Trophoblast cell (in vitro differentiated cells and primary cell): ENCODE measurements at regions not wholly inside any gene's neighbourhood (a gene's known extent, or its start where the extent isn't known, plus 50 kb on each side); places are given as distances from the start of the nearest gene placed in this dataset.

Experiments used
- DNase-seq, 2 donors: peaks; one replicate each; pipeline ENCODE4 v3.0.0-alpha.2; 2016
- H2AFZ ChIP-seq: 2 replicates; pipeline ENCODE4 v1.6.1; 2013; ENCODE audit warnings: low read length, moderate library complexity, mild to moderate bottlenecking; ENCODE audit not compliant: insufficient read depth, poor library complexity
- H2AK5ac ChIP-seq: 2 replicates; pipeline ENCODE4 v1.6.1; 2013; ENCODE audit warnings: mild to moderate bottlenecking, low read length
- H2BK120ac ChIP-seq: 2 replicates; pipeline ENCODE4 v1.6.1; 2013; ENCODE audit warnings: low read length, mild to moderate bottlenecking, moderate library complexity; ENCODE audit not compliant: insufficient read depth, poor library complexity
- H2BK12ac ChIP-seq: 2 replicates; pipeline ENCODE4 v1.6.1; 2013; ENCODE audit warnings: mild to moderate bottlenecking, low read length, moderate library complexity
- H2BK5ac ChIP-seq: 2 replicates; pipeline ENCODE4 v1.6.1; 2013; ENCODE audit warnings: low read length, low read depth, moderate library complexity, mild to moderate bottlenecking; ENCODE audit not compliant: poor library complexity
- H3K14ac ChIP-seq: 2 replicates; pipeline ENCODE4 v1.6.1; 2013; ENCODE audit warnings: mild to moderate bottlenecking, low read length
- H3K18ac ChIP-seq: 2 replicates; pipeline ENCODE4 v1.6.1; 2013; ENCODE audit warnings: mild to moderate bottlenecking, low read length
- H3K23ac ChIP-seq: 2 replicates; pipeline ENCODE4 v1.6.1; 2013; ENCODE audit warnings: low read length
- H3K27ac ChIP-seq: 2 replicates; pipeline ENCODE4 v1.5.1; 2013; ENCODE audit warnings: low read depth, mild to moderate bottlenecking, inconsistent platforms, low read length, moderate library complexity
- H3K27me3 ChIP-seq: 2 replicates; pipeline ENCODE4 v1.6.1; 2013; ENCODE audit warnings: inconsistent platforms, mild to moderate bottlenecking, low read length, moderate library complexity; ENCODE audit not compliant: insufficient read depth
- H3K36me3 ChIP-seq, 2 experiments: 1 replicate in 1 of 2; 2 replicates in 1 of 2; pipeline ENCODE4 v1.6.1; 2013; ENCODE audit warnings: low read length in 2 of 2, mild to moderate bottlenecking in 2 of 2, moderate library complexity in 1 of 2; ENCODE audit not compliant: insufficient read depth in 2 of 2, control insufficient read depth in 1 of 2
- H3K4ac ChIP-seq: 2 replicates; pipeline ENCODE4 v1.6.1; 2013; ENCODE audit warnings: low read depth, mild to moderate bottlenecking, low read length, moderate library complexity
- H3K4me1 ChIP-seq, 2 experiments: 1 replicate in 1 of 2; 2 replicates in 1 of 2; pipeline ENCODE4 v1.6.1; 2013; ENCODE audit warnings: low read length in 2 of 2, mild to moderate bottlenecking in 2 of 2, moderate library complexity in 1 of 2; ENCODE audit not compliant: insufficient read depth in 2 of 2, control insufficient read depth in 1 of 2
- H3K4me2 ChIP-seq: 2 replicates; pipeline ENCODE4 v1.6.1; 2013; ENCODE audit warnings: inconsistent platforms, mild to moderate bottlenecking, low read length, moderate library complexity
- H3K4me3 ChIP-seq: 2 replicates; pipeline ENCODE4 v1.5.1; 2013; ENCODE audit warnings: mild to moderate bottlenecking, low read depth, low read length, inconsistent platforms
- H3K79me1 ChIP-seq: one replicate; pipeline ENCODE4 v1.6.1; 2013; ENCODE audit warnings: low read length
- H3K79me2 ChIP-seq: 2 replicates; pipeline ENCODE4 v1.6.1; 2013; ENCODE audit warnings: low read length, mild to moderate bottlenecking; ENCODE audit not compliant: control insufficient read depth, insufficient read depth, poor library complexity
- H3K9ac ChIP-seq: 2 replicates; pipeline ENCODE4 v1.6.1; 2013; ENCODE audit warnings: mild to moderate bottlenecking, low read length
- H3K9me3 ChIP-seq: 2 replicates; pipeline ENCODE4 v1.6.1; 2013; ENCODE audit warnings: low read depth, mild to moderate bottlenecking, control low read depth, inconsistent platforms, low read length; ENCODE audit not compliant: insufficient read depth
- H4K12ac ChIP-seq: 2 replicates; pipeline ENCODE4 v1.6.1; 2013; ENCODE audit warnings: low read depth, mild to moderate bottlenecking, low read length, moderate library complexity
- H4K8ac ChIP-seq: 2 replicates; pipeline ENCODE4 v1.6.1; 2013; ENCODE audit warnings: low read depth, mild to moderate bottlenecking, low read length, moderate library complexity
- H4K91ac ChIP-seq: one replicate; pipeline ENCODE4 v1.6.1; 2013; ENCODE audit warnings: low read depth, mild to moderate bottlenecking, low read length, moderate library complexity
- WGBS: extraction: QIAGEN DNeasy Blood & Tissue Kit; methylation state at CpG from one replicate; pipeline ENCODE4 v1.1.7; 2013; ENCODE audit warnings: missing lambda C conversion rate; ENCODE audit not compliant: insufficient read length, insufficient coverage; ENCODE audit errors: extremely low coverage; 5-methylcytosine and 5-hydroxymethylcytosine counted together

DNA sequence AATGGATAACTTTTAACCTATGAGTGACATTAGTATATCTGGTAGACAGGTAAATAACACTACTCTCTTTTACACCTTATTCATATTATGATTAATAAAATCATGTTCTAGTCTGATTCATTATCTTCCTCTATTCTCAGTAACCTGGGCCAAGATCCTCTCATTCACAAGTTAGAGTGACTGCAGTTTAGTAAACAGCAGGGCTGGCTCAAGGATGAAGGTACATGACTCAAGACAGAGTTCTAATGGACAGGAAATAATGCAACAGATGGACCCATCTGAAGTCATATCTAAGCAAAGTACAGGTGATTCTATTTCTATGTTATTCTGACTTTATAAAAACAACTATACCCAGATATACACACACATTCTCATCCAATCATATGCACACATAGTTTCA, 582.5 kb upstream of the CDH18 start:
- Histone ChIP-seq H3K79me1 (no peaks in the 10 kb centered on the region), H2AFZ (no peak overlapping the region), H3K23ac (no peak overlapping the region), H3K4me1 (no peaks in the 10 kb centered on the region), H3K14ac (no peak overlapping the region), H4K8ac (no peak overlapping the region), H3K4ac (no peak overlapping the region), H2AK5ac (no peak overlapping the region), H4K91ac (no peak overlapping the region), H3K9me3 (no peaks in the 10 kb centered on the region), H3K18ac (no peak overlapping the region), H4K12ac (no peak overlapping the region), H3K79me2 (no peaks in the 10 kb centered on the region), H2BK5ac (no peak overlapping the region), H3K27ac (no peak overlapping the region), H3K4me3 (no peak overlapping the region), H3K4me2 (no peak overlapping the region), H2BK12ac (no peak overlapping the region), H3K36me3 (no peaks in the 10 kb centered on the region), H2BK120ac (no peak overlapping the region), H3K9ac (no peak overlapping the region), H3K27me3 (no peaks in the 10 kb centered on the region)
- no peak for DNase-seq

- Histone ChIP-seq H2BK12ac (no peak overlapping the region), H4K8ac (no peak overlapping the region), H3K14ac (no peak overlapping the region), H3K27me3 (no peaks in the 10 kb centered on the region), H3K36me3 (no peaks in the 10 kb centered on the region), H4K12ac (no peak overlapping the region), H2AFZ (no peak overlapping the region), H3K4ac (no peak overlapping the region), H2BK120ac (no peak overlapping the region), H3K79me1 (no peaks in the 10 kb centered on the region), H3K23ac (no peak overlapping the region), H4K91ac (no peak overlapping the region), H2BK5ac (no peak overlapping the region), H3K18ac (no peak overlapping the region), H3K4me2 (no peak overlapping the region), H3K4me1 (no peaks in the 10 kb centered on the region), H3K9me3 (no peaks in the 10 kb centered on the region), H3K4me3 (no peak overlapping the region), H3K9ac (no peak overlapping the region), H3K79me2 (no peaks in the 10 kb centered on the region), H2AK5ac (no peak overlapping the region), H3K27ac (no peak overlapping the region)
- no peak for DNase-seq
- WGBS, result no CpG with 5 or more reads among the region's 4 CpGs
Measured at GRCh38 chr5:20562544-20562943, 574.5 kb upstream of the CDH18 start.

DNA sequence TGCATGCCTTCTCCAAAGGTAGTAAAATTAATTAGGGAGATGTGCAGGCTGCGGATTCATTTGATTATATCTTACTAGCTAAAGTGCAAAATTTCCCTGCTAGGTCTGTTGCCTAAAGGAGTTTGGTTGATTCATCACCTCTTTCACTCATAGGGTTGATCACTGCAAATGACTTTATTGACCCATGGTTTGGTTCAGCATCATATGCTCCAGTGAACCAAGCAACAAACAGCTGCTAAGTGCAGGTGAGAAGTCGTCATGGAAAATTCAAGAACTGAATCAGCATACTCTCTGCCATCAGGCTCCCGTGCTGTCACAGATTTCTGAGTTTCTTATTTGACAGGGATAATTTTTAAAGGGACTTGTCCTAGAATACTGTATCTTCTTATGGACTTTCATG, 571.8 kb upstream of the CDH18 start:
- Histone ChIP-seq H3K4me2 (no peak overlapping the region), H3K79me2 (no peaks in the 10 kb centered on the region), H2AFZ (no peak overlapping the region), H3K36me3 (no peaks in the 10 kb centered on the region), H2BK12ac (no peak overlapping the region), H4K8ac (no peak overlapping the region), H2AK5ac (no peak overlapping the region), H3K27me3 (no peaks in the 10 kb centered on the region), H4K12ac (no peak overlapping the region), H3K79me1 (no peaks in the 10 kb centered on the region), H3K27ac (no peak overlapping the region), H3K14ac (no peak overlapping the region), H3K4me1 (no peaks in the 10 kb centered on the region), H4K91ac (no peak overlapping the region), H3K23ac (no peak overlapping the region), H2BK5ac (no peak overlapping the region), H2BK120ac (no peak overlapping the region), H3K18ac (no peak overlapping the region), H3K4ac (no peak overlapping the region), H3K9me3 (no peaks in the 10 kb centered on the region), H3K4me3 (no peak overlapping the region), H3K9ac (no peak overlapping the region)
- DNase-seq, result no peak
- WGBS, result no CpG with 5 or more reads among the region's 3 CpGs

GRCh38 chr5:20556115-20556763, 568.2 kb upstream of the CDH18 start:
- Histone ChIP-seq H3K14ac (no peak overlapping the region), H3K79me2 (no peaks in the 10 kb centered on the region), H4K91ac (no peak overlapping the region), H3K27me3 (no peaks in the 10 kb centered on the region), H3K27ac (no peak overlapping the region), H3K36me3 (no peaks in the 10 kb centered on the region), H3K9me3 (no peaks in the 10 kb centered on the region), H3K4me2 (no peak overlapping the region), H3K4me3 (no peak overlapping the region), H4K12ac (no peak overlapping the region), H4K8ac (no peak overlapping the region), H3K18ac (no peak overlapping the region), H3K4ac (no peak overlapping the region), H3K79me1 (no peaks in the 10 kb centered on the region), H3K9ac (no peak overlapping the region), H2BK12ac (no peak overlapping the region), H3K4me1 (no peaks in the 10 kb centered on the region), H2AK5ac (no peak overlapping the region), H3K23ac (no peak overlapping the region), H2BK120ac (no peak overlapping the region), H2AFZ (no peak overlapping the region), H2BK5ac (no peak overlapping the region)
- no peak for DNase-seq
- no CpG with 5 or more reads among the region's 6 CpGs for WGBS
